Endothelial cell of umbilical vein (primary cell): ENCODE measurements at regions not wholly inside any gene's neighbourhood (a gene's known extent, or its start where the extent isn't known, plus 50 kb on each side); places are given as distances from the start of the nearest gene placed in this dataset.

ENCODE experiments used
- BruUV-seq: library from RNA; stranded (reverse); fragments of 400-500 nt; replicated peaks from 2 replicates; lab custom pipeline; 2021; lab: Mats Ljungman, UMichigan
- CTCF ChIA-PET: fragments of 300-600, 350-600 bp; sonication (Branson Sonifier 250); formaldehyde crosslinking; loops from one replicate; lab custom pipeline; 2021; ENCODE audit warnings: antibody characterized with exemption, inconsistent platforms; lab: Charles Lee
- POLR2A ChIA-PET: fragments of 300-600, 350-600 bp; sonication (Branson Sonifier 250); formaldehyde crosslinking; loops from one replicate; lab custom pipeline; 2021; ENCODE audit warnings: antibody characterized with exemption, inconsistent platforms; lab: Charles Lee
- DNase-seq: peaks from one replicate; pipeline ENCODE4 v3.0.0-alpha.2; 2011; ENCODE audit warnings: low read depth, low spot score
- FAIRE-seq: peaks from 2 replicates; lab custom pipeline; 2011; peaks lifted over from hg19 to GRCh38; lab: Jason Lieb, UNC
- H2AFZ ChIP-seq: 2 replicates; pipeline ENCODE4 v1.6.0; 2012; ENCODE audit warnings: low read depth, low read length, control low read depth, inconsistent platforms
- H3K27ac ChIP-seq: 2 replicates; pipeline ENCODE4 v1.5.1; 2011; ENCODE audit warnings: low read depth, mild to moderate bottlenecking, control low read depth, low read length, moderate library complexity; ENCODE audit not compliant: insufficient read depth
- H3K27me3 ChIP-seq, 2 experiments: 2 replicates each; pipeline versions ENCODE4 v1.6.0 to v1.6.1; 2011; ENCODE audit warnings: low read length in 2 of 2, mixed read lengths in 1 of 2; ENCODE audit not compliant: control insufficient read depth in 2 of 2, insufficient read depth in 2 of 2
- H3K36me3 ChIP-seq, 2 experiments: 2 replicates in 1 of 2; 3 replicates in 1 of 2; pipeline ENCODE4 v1.5.1; 2011; ENCODE audit warnings: low read length in 2 of 2, mild to moderate bottlenecking in 1 of 2, moderate library complexity in 1 of 2; ENCODE audit not compliant: control insufficient read depth in 2 of 2, insufficient read depth in 2 of 2; ENCODE audit errors: extremely low read depth in 1 of 2
- H3K4me1 ChIP-seq: 3 replicates; pipeline ENCODE4 v1.5.1; 2011; ENCODE audit warnings: mild to moderate bottlenecking, low read length; ENCODE audit not compliant: control insufficient read depth, insufficient read depth; ENCODE audit errors: extremely low read depth
- H3K4me2 ChIP-seq: 2 replicates; pipeline ENCODE4 v1.6.1; 2011; ENCODE audit warnings: low read length, control low read depth, mixed read lengths; ENCODE audit not compliant: insufficient read depth
- H3K4me3 ChIP-seq, 3 experiments: fragments of 200-600 bp in 1 of 3; sonication (generic), shearing (Covaris generic) in 1 of 3; replicated peaks in 1 of 3; 2 replicates each; pipeline ENCODE4 v1.5.1; 2011 to 2016; ENCODE audit warnings: control low read depth in 3 of 3, low read length in 3 of 3, mild to moderate bottlenecking in 2 of 3, inconsistent platforms in 1 of 3, low read depth in 1 of 3, moderate library complexity in 1 of 3; ENCODE audit not compliant: insufficient read depth in 1 of 3
- H3K79me2 ChIP-seq: 2 replicates; pipeline ENCODE4 v1.6.0; 2012; ENCODE audit warnings: low read length, inconsistent platforms; ENCODE audit not compliant: control insufficient read depth, insufficient read depth
- H3K9ac ChIP-seq: replicated peaks from 2 replicates; pipeline ENCODE3; 2011; ENCODE audit warnings: low read length, control low read depth; ENCODE audit not compliant: insufficient read depth; ENCODE audit errors: extremely low read depth
- H3K9me1 ChIP-seq: replicated peaks from 3 replicates; pipeline ENCODE4 v1.6.0; 2011; ENCODE audit warnings: mild to moderate bottlenecking, low read length; ENCODE audit not compliant: control insufficient read depth, insufficient read depth; ENCODE audit errors: extremely low read depth
- H3K9me3 ChIP-seq: replicated peaks from 2 replicates; pipeline ENCODE4 v1.5.1; 2012; ENCODE audit warnings: low read length, inconsistent platforms; ENCODE audit not compliant: control insufficient read depth, insufficient read depth
- H4K20me1 ChIP-seq: replicated peaks from 2 replicates; pipeline ENCODE3; 2011; ENCODE audit warnings: mild to moderate bottlenecking, low read length; ENCODE audit not compliant: control insufficient read depth, insufficient read depth; ENCODE audit errors: extremely low read depth
- EZH2 ChIP-seq: IDR thresholded peaks from 2 replicates; pipeline ENCODE4 v1.6.1; 2012; ENCODE audit warnings: borderline replicate concordance, low read depth, mild to moderate bottlenecking, moderate library complexity, low read length, inconsistent platforms; ENCODE audit not compliant: severe bottlenecking
- FOS ChIP-seq: IDR thresholded peaks from 2 replicates; pipeline ENCODE4 v1.6.1; 2011; ENCODE audit warnings: mild to moderate bottlenecking, low read length, moderate library complexity, borderline replicate concordance; ENCODE audit not compliant: insufficient read depth
- GATA2 ChIP-seq: IDR thresholded peaks from 2 replicates; pipeline ENCODE4 v1.7.0; 2011; ENCODE audit warnings: low read depth, mild to moderate bottlenecking, moderate library complexity, mixed read lengths, low read length; ENCODE audit not compliant: insufficient read length, insufficient read depth
- JUN ChIP-seq: IDR thresholded peaks from 2 replicates; pipeline ENCODE4 v1.6.1; 2011; ENCODE audit warnings: borderline replicate concordance, low read depth; ENCODE audit not compliant: insufficient read length, insufficient read depth
- MYC ChIP-seq: IDR thresholded peaks from one replicate; pipeline ENCODE4 v1.6.1; 2011; ENCODE audit warnings: mild to moderate bottlenecking, low read depth, low read length
- POLR2A ChIP-seq: IDR thresholded peaks from 2 replicates; pipeline ENCODE4 v1.6.1; 2012; ENCODE audit warnings: low read depth, mild to moderate bottlenecking, control low read depth, low read length
- dilution Hi-C: fragments of 300-500 bp; cut with MboI; formaldehyde crosslinking; loops from one replicate; pipeline ENCODE4 v1.15.0; 2019; ENCODE audit warnings: low sequenced_read_pairs; ENCODE audit not compliant: extremely low pct_ligation_motif_present
- intact Hi-C: fragments of 100-400 bp; cut with micrococcal nuclease; formaldehyde crosslinking; loops from one replicate; pipeline ENCODE4 v1.10.0; 2022
- TF ChIP-seq, protein P1 (sequence below), 2 donors: IDR thresholded peaks; 1 replicate in 1 of 2; 2 replicates in 1 of 2; pipeline ENCODE4 v1.5.1; 2011; ENCODE audit warnings: low read length in 2 of 2, mild to moderate bottlenecking in 2 of 2, moderate library complexity in 2 of 2, control low read depth in 1 of 2, inconsistent platforms in 1 of 2, low read depth in 1 of 2; ENCODE audit not compliant: insufficient read depth in 1 of 2; ENCODE audit errors: extremely low read depth in 1 of 2

DNA sequence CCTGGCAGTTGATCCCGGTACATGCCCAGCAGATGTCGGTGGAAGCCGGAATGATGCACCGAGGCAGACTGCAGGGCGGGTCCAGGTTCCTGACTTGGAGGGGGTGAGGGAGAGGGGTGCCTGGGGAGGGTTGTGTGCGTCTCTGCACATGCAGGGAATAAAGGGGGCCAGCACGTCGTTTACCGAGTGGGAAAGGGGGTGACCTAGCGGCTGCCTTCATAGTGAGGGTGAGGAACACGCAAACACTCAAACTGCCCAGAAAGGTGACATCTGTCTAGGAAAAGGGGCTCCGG lies 801.7 kb downstream of the TBC1D22A start:
- no peak overlapping the region for H3K4me3 ChIP-seq
- no peak overlapping the region for H3K9ac ChIP-seq
- H3K27ac ChIP-seq: no peak overlapping the region
- no peak for TF ChIP-seq POLR2A
- TF ChIP-seq EZH2: no peak
- no peak for TF ChIP-seq JUN
- TF ChIP-seq GATA2: no peak
- TF ChIP-seq, protein P1, sequence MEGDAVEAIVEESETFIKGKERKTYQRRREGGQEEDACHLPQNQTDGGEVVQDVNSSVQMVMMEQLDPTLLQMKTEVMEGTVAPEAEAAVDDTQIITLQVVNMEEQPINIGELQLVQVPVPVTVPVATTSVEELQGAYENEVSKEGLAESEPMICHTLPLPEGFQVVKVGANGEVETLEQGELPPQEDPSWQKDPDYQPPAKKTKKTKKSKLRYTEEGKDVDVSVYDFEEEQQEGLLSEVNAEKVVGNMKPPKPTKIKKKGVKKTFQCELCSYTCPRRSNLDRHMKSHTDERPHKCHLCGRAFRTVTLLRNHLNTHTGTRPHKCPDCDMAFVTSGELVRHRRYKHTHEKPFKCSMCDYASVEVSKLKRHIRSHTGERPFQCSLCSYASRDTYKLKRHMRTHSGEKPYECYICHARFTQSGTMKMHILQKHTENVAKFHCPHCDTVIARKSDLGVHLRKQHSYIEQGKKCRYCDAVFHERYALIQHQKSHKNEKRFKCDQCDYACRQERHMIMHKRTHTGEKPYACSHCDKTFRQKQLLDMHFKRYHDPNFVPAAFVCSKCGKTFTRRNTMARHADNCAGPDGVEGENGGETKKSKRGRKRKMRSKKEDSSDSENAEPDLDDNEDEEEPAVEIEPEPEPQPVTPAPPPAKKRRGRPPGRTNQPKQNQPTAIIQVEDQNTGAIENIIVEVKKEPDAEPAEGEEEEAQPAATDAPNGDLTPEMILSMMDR (IDR thresholded peaks at IDR 0.05; ENCODE audit: extremely low read depth in 1 of 2, insufficient read depth in 1 of 2, low read depth in 1 of 2, low read length in 2 of 2): no peak
- no peak for TF ChIP-seq MYC
- TF ChIP-seq FOS: no peak
- intact Hi-C loops (no loop called here), dilution Hi-C loops (no loop called here)
- ChIA-PET CTCF (no interaction called here), POLR2A (no interaction called here)
- H3K4me1 ChIP-seq: no peaks in the 10 kb centered on the region
- FAIRE-seq (no peak), DNase-seq (no peak)
- H3K27me3 ChIP-seq: no peaks in the 10 kb centered on the region
- BruUV-seq: no TSS peak
- H2AFZ ChIP-seq: no peak overlapping the region
- no peak overlapping the region for H3K4me2 ChIP-seq
- no peaks in the 10 kb centered on the region for H3K79me2 ChIP-seq
- peaks cover 4% of the 10 kb centered on the region for H3K9me3 ChIP-seq
- no peaks in the 10 kb centered on the region for H3K9me1 ChIP-seq
- no peaks in the 10 kb centered on the region for H3K36me3 ChIP-seq
- H4K20me1 ChIP-seq: no peaks in the 10 kb centered on the region
